22Rv1 (cell line): ENCODE measurements at regions not wholly inside any gene's neighbourhood (a gene's known extent, or its start where the extent isn't known, plus 50 kb on each side); places are given as distances from the start of the nearest gene placed in this dataset.

ENCODE experiments used
- CTCF ChIP-seq: fragments of 450-650 bp; IDR thresholded peaks from 2 replicates; pipeline ENCODE4 v1.5.1; 2017; ENCODE audit warnings: mild to moderate bottlenecking
- ZFX ChIP-seq: fragments of 450-650 bp; IDR thresholded peaks from 2 replicates; pipeline ENCODE4 v1.6.1; 2017; ENCODE audit warnings: antibody characterized with exemption, borderline replicate concordance

GRCh38 chr1:36711480-36711879 is 228.8 kb upstream of the CSF3R start:
- TF ChIP-seq CTCF = no peak
- TF ChIP-seq ZFX = no peak
